MG63 (cell line): ENCODE measurements at regions not wholly inside any gene's neighbourhood (a gene's known extent, or its start where the extent isn't known, plus 50 kb on each side); places are given as distances from the start of the nearest gene placed in this dataset.
"Not testable (repeated sequence)": the region's sequence is repeated elsewhere in the genome, so short reads cannot be mapped to it uniquely, and the experiment has no call there.

Source experiments
- DNase-seq: peaks from one replicate; pipeline ENCODE4 v3.0.0-alpha.2; 2020
- H3K27me3 ChIP-seq: fragments of 250-450 bp; sonication (Bioruptor Pico); 2 replicates; pipeline ENCODE4 v1.5.1; 2020; ENCODE audit warnings: mild to moderate bottlenecking, moderate library complexity
- H3K36me3 ChIP-seq: fragments of 250-450 bp; sonication (Bioruptor Pico); 2 replicates; pipeline ENCODE4 v1.5.1; 2020; ENCODE audit warnings: mild to moderate bottlenecking, moderate library complexity
- H3K4me3 ChIP-seq: fragments of 250-450 bp; sonication (Bioruptor Pico); 2 replicates; pipeline ENCODE4 v1.5.1; 2020; ENCODE audit warnings: mild to moderate bottlenecking, moderate library complexity
- H3K9me3 ChIP-seq: fragments of 250-450 bp; sonication (Bioruptor Pico); 2 replicates; pipeline ENCODE4 v1.5.1; 2020; ENCODE audit warnings: mild to moderate bottlenecking, moderate library complexity

- H3K9me3 ChIP-seq, result no peaks in the 10 kb centered on the region
Measured at GRCh38 chr1:208681878-208682663, 437.9 kb upstream of the PLXNA2 start.

GRCh38 chr1:208682664-208683013 is 438.5 kb upstream of the PLXNA2 start:
- Histone ChIP-seq H3K9me3 (no peaks in the 10 kb centered on the region), H3K36me3 (no peaks in the 10 kb centered on the region), H3K27me3 (no peaks in the 10 kb centered on the region), H3K4me3 (no peak overlapping the region)
- DNase-seq, result no peak

More at GRCh38 chr1:208681878-208682663, 437.9 kb upstream of the PLXNA2 start:
- Histone ChIP-seq H3K4me3 (no peak overlapping the region), H3K27me3 (no peaks in the 10 kb centered on the region), H3K36me3 (no peaks in the 10 kb centered on the region)
- no peak for DNase-seq

GRCh38 chr1:208683141-208683540 is 439.0 kb upstream of the PLXNA2 start:
- no peak for DNase-seq
- H3K27me3 ChIP-seq, result no peaks in the 10 kb centered on the region
- no peaks in the 10 kb centered on the region for H3K9me3 ChIP-seq
- no peaks in the 10 kb centered on the region for H3K36me3 ChIP-seq
- no peak overlapping the region for H3K4me3 ChIP-seq

- Histone ChIP-seq H3K36me3 (no peaks in the 10 kb centered on the region), H3K27me3 (no peaks in the 10 kb centered on the region; the same call in 1 of the 2 replicates), H3K4me3 (no peak overlapping the region), H3K9me3 (no peaks in the 10 kb centered on the region)
- no peak for DNase-seq
Measured at GRCh38 chr1:208684192-208684591, 440.0 kb upstream of the PLXNA2 start.

GRCh38 chr1:208686592-208686991 is 442.4 kb upstream of the PLXNA2 start:
- H3K36me3 ChIP-seq, result no peaks in the 10 kb centered on the region
- DNase-seq, result no peak
- H3K27me3 ChIP-seq, result no peaks in the 10 kb centered on the region; the same call in none of the 2 replicates
- no peak overlapping the region for H3K4me3 ChIP-seq
- H3K9me3 ChIP-seq, result no peaks in the 10 kb centered on the region

DNA sequence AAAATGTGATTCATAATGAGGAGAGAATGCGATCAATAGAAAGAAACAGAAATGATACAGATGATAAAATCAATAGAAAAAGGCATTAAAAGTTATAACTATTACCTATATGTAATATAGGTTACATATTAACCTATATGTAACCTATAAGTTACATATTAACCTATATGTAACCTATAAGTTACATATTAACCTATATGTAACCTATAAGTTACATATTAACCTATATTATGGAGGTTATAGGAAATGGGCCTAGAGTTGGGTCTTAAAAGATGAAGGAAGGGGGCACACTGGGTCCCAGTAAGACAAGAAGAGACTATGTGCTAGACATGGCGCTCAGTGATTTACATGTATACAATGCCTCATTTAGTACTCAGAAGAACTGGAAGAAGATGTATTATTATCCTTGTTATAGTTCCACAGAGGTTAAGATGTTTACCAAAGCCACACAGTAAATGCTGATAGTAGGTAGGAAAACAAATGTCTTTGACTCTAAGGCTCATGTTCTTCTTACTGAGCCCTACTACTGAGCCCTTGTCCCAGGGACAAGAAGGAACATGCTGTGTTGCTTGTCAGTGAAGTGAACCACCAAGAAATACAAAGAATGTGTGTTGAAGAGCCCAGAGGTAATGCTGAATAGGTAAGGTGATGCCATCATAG is 444.6 kb upstream of the PLXNA2 start:
- Histone ChIP-seq H3K9me3 (0 out of 2 replicates have a peak, but pooled peaks cover 3% of the 10 kb centered on the region), H3K4me3 (no peak overlapping the region), H3K36me3 (no peaks in the 10 kb centered on the region), H3K27me3 (no peaks in the 10 kb centered on the region; the same call in none of the 2 replicates)
- DNase-seq, result no peak

DNA sequence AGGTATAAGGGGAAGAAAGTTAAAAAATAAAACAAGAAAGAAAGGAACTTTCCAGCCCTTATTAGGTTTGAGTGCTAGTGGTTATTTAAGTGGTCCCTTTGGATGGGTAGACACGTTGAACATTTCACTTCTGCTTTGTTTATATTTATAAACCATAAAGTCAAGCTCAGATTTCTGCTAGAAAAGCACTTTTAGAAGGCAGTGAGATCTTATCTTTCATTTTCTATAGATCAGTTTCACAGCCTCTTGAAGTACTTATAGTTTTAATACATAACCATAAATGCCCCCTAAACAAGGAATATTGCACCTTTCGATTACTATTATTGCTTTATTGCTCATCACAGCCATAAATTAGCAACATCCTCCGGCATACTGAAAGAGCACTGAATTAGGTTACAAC is 446.8 kb upstream of the PLXNA2 start:
- H3K9me3 ChIP-seq, result 0 out of 2 replicates have a peak, but pooled peaks cover 3% of the 10 kb centered on the region
- H3K4me3 ChIP-seq, result no peak overlapping the region
- no peaks in the 10 kb centered on the region; the same call in none of the 2 replicates for H3K27me3 ChIP-seq
- DNase-seq, result no peak
- no peaks in the 10 kb centered on the region for H3K36me3 ChIP-seq

- peak; percentile 7 for DNase-seq
- H3K9me3 ChIP-seq, result no peaks in the 10 kb centered on the region
- no peak overlapping the region for H3K4me3 ChIP-seq
- H3K36me3 ChIP-seq, result no peaks in the 10 kb centered on the region
- no peaks in the 10 kb centered on the region for H3K27me3 ChIP-seq
Measured at GRCh38 chr1:208709981-208710380, 465.8 kb upstream of the PLXNA2 start.

- no peaks in the 10 kb centered on the region for H3K36me3 ChIP-seq
- H3K9me3 ChIP-seq, result no peaks in the 10 kb centered on the region
- no peak overlapping the region for H3K4me3 ChIP-seq
- no peaks in the 10 kb centered on the region for H3K27me3 ChIP-seq
- DNase-seq, result no peak
Measured at GRCh38 chr1:208714323-208714722, 470.1 kb upstream of the PLXNA2 start.

DNA sequence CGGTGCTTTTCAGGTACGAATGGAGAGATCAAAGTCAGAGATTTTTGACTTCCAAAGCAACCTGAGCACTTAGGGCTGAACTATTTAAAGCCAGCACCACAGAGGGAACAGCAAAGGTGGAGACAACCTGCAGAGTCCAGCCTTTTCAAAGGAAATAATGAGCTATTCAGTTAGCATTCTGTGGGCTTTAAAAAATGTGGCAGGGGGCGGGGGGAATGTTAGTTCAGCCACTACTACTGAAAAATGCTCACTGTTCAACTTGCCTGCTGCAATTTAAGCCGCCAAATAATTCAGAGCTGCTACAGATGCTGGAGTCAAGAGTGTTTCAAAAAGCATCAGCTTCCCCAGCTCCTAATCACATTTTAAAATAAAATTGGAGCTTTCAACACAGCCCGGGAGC is 473.3 kb upstream of the PLXNA2 start:
- no peak for DNase-seq
- Histone ChIP-seq H3K4me3 (no peak overlapping the region), H3K36me3 (no peaks in the 10 kb centered on the region), H3K27me3 (no peaks in the 10 kb centered on the region), H3K9me3 (peaks cover 6% of the 10 kb centered on the region; the same call in 1 of the 2 replicates)

- Histone ChIP-seq H3K36me3 (no peaks in the 10 kb centered on the region), H3K4me3 (no peak overlapping the region), H3K27me3 (no peaks in the 10 kb centered on the region), H3K9me3 (peaks cover 9% of the 10 kb centered on the region; the same call in 1 of the 2 replicates)
- DNase-seq, result no peak
Measured at GRCh38 chr1:208722592-208722991, 478.4 kb upstream of the PLXNA2 start.

- H3K27me3 ChIP-seq, result no peaks in the 10 kb centered on the region
- DNase-seq, result no peak
- no peak overlapping the region for H3K4me3 ChIP-seq
- no peaks in the 10 kb centered on the region for H3K36me3 ChIP-seq
- H3K9me3 ChIP-seq, result peaks cover 9% of the 10 kb centered on the region; the same call in 1 of the 2 replicates
Measured at GRCh38 chr1:208724079-208724478, 479.9 kb upstream of the PLXNA2 start.

- no peak for DNase-seq
- Histone ChIP-seq H3K4me3 (no peak overlapping the region), H3K27me3 (no peaks in the 10 kb centered on the region; the same call in 1 of the 2 replicates), H3K36me3 (no peaks in the 10 kb centered on the region), H3K9me3 (no peaks in the 10 kb centered on the region)
Measured at GRCh38 chr1:208728815-208729214, 484.6 kb upstream of the PLXNA2 start.

DNA sequence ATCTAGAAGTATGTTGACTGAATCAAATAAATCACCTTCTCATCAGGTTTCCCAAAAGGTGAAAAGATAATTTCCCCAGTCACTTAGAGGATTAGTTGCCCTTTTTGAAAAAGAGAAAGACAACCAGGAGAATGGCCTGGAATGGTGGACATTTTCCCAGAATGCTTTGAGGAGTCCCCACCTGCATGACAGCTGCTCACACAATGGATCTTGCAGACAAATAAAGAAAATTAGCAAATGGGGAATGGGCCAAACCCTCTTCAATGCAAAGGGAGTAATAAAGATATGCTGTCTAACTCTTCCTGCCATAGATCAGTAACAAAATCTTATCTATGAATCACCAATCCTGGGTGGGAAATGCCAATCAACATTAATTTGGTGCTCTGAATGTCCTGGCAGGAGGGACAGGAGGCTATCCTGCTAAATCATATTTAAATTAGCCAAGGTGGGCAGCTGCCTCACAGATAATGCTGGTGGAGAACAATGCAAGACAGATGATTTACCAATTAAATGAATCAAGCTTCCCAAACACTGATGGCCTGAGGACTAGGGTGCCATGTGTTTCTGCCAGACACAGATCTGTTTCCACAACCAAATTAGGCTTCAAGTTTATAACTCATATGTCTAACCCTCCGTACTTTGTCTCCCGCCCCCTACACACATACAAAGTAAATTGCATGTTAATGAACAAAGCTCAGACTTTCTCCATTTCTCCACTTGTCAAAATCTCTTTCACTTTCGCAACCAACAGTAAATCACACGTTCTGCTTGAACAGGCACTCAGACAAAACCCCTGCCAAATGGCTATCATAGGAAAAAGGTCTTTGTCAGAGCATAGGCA is 488.0 kb upstream of the PLXNA2 start:
- H3K9me3 ChIP-seq, result no peaks in the 10 kb centered on the region
- peak overlapping the region; percentile 17 for H3K4me3 ChIP-seq
- H3K27me3 ChIP-seq, result no peaks in the 10 kb centered on the region; the same call in 1 of the 2 replicates
- DNase-seq, result no peak
- H3K36me3 ChIP-seq, result no peaks in the 10 kb centered on the region

DNA sequence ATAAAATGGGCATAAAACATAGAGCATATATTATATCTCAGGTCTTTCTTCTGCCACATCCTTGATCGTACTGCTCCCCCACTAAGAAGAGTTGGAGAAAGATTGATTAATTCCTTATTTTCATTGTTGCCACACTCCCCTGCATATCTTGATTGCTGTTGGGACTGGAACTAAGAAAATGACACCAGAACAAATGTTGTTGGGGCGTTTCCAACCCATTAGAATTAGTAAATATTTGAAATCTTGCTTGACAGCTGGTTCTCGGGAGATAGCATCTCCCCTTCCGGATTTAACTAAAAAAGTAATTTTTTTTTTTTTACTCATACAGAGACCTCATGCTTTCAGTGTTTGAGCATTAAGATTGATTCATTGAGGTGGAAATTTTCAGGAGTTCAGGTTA is 493.0 kb upstream of the PLXNA2 start:
- no peaks in the 10 kb centered on the region for H3K27me3 ChIP-seq
- no peaks in the 10 kb centered on the region for H3K9me3 ChIP-seq
- no peaks in the 10 kb centered on the region for H3K36me3 ChIP-seq
- DNase-seq, result no peak
- no peak overlapping the region for H3K4me3 ChIP-seq

GRCh38 chr1:208737922-208738321 is 493.7 kb upstream of the PLXNA2 start:
- no peak overlapping the region for H3K4me3 ChIP-seq
- DNase-seq, result no peak
- H3K27me3 ChIP-seq, result no peaks in the 10 kb centered on the region
- H3K9me3 ChIP-seq, result 0 out of 2 replicates have a peak, but pooled peaks cover 1% of the 10 kb centered on the region
- H3K36me3 ChIP-seq, result no peaks in the 10 kb centered on the region

DNA sequence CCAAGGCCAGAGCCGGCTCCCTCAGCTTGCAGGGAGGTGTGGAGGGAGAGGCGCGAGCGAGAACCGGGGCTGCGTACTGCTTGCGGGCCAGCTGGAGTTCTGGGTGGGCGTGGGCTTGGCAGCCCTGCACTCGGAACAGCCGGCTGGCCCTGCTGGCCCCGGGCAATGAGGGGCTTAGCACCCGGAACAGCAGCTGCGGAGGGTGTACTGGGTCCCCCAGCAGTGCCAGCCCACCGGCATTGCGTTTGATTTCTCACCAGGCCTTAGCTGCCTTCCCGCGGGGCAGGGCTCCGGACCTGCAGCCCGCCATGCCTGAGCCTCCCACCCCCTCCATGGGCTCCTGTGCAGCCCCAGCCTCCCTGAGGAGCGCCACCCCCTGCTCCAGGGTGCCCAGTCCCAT is 495.5 kb upstream of the PLXNA2 start:
- not testable (repeated sequence) for H3K9me3 ChIP-seq, DNase-seq, H3K36me3 ChIP-seq, H3K4me3 ChIP-seq, H3K27me3 ChIP-seq
